DMS79 treated with DMSO at 0.1 percent for 48 hours (cell line): ENCODE measurements at regions not wholly inside any gene's neighbourhood (a gene's known extent, or its start where the extent isn't known, plus 50 kb on each side); places are given as distances from the start of the nearest gene placed in this dataset.
"Not testable (repeated sequence)": the region's sequence is repeated elsewhere in the genome, so short reads cannot be mapped to it uniquely, and the experiment has no call there.

ENCODE experiments used
- DNase-seq: peaks from one replicate; lab custom pipeline; 2025; lab: John Stamatoyannopoulos, UW

DNA sequence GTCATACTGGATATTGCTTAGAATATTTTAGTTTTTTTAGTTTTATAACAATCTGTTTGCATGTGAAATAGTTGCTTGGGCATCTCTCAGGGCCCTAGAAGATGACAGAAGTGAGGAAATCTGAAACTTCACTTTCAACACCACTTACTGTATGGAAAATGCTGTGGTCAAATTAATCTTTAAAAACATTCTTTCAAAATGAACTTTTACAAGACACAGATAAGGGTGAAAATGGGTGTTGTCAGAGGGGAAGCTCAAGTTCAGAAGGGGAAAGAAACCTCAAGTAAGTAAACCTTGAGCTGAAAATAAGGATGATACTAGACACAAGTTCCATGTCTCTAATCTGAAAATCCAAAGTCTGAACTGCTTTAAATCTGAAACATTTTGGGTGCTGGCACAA lies 1840.1 kb upstream of the RAG2 start:
- DNase-seq: no peak

DNA sequence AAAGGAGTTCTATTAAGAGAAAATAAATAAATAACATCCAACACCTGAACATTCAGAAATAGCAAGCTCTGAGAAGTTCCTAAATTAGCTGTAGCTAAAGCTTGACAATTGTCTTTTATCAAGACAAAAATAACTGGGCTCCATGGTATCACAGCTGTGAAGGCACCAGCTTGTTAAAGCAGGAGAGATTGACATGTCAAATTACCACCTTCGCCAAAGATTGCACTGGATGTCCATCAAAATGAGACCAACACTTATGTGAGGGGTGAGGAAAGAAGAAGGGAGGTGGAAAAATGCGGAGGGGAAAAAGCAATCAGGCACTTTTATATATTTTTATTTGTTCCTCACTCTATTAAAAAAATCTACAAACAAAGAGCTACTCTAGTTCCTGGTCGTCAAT lies 1827.5 kb upstream of the RAG2 start:
- no peak for DNase-seq

DNA sequence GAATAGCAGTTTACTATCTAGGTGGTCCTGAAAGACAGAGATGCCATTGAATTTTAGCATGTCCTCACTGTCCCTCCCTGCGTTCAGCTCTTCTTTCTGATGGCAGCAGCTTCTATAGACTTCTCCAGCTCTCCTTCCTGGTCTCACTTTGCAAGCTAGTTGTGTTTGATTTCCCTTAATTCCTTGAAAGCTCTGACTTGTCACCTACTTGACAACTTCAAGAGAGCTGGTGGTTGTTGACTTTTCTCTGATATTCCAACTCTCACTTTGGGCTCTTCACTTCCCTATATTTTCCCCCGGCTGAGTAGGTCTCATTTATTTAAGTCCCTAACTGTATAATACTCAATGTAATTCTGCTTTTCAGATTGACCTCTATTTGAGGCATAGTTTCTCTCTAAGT lies 1825.0 kb upstream of the RAG2 start:
- DNase-seq: no peak

DNA sequence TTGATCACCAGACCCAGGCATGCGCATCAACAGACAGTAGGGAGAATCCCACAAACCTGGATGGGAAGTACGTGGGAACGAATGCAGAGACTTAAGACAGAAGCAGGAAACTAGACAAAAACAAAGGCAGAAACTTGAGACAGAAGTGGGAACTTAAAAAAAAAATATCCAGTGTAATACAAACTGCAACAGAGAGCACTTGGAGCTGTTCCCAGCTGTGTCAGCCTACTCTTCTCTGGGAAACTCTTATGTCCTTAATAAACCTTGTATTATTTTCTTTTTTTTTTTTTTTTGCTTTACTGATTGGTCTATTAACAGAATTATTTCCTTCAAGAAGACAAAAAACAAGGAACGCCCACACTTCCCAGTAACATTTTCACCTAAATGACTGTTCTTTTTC lies 1818.1 kb upstream of the RAG2 start:
- DNase-seq: no peak

DNA sequence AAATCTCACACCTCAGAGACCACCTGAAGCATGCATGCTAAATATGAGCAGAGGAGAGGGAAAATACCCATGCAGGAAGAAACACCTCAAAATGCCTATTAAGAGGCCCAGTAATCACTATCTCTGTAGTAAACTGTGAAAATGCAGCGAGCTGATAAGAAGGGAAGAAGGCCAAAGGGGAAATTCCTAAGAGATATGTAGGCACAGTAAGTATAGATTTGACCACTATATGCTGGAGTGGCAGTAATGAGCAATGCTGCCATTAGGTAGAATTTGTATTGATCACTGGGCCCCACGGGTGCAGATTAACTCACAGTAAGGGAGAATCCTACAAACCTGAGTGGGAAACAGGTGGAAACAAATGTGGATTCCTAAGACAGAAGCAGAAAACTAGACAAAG lies 1813.1 kb upstream of the RAG2 start:
- no peak for DNase-seq

DNA sequence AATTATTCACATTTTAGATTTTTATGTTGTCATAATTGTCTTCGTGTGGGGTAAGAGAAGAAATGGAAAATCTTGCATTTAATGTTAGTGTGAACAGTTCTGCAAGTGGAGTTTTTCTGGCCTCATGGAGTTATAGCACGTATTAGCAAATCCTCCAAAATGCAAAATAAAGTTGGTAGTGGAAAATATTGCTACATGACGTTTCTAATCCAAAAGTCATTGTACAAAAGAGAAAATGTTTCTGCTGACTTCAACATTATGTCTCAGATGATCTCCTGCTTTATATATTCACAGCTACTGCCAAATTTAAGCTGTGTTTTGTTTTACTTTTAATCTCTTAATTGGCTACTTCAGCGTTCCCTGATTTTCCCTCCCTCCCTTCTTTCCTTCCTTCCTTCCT lies 1804.0 kb upstream of the RAG2 start:
- no peak for DNase-seq

DNA sequence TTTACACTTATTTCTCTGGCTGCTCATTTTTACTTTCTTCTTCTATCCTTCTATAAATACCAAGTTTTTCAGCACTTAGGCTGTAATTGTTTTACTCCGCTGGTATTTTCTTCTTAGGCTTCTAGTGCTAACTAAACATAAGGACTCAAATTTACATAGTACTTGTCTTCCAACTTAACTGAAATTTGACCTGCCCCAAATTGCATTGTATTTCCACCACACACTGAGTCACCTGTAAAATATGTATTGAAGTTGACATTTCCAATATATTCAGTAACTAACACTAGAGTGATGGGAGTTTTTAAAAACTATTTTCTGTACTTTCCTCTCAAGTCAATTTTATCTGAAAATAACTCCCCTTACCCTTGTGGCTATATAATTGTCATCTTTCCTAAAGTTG lies 1794.1 kb upstream of the RAG2 start:
- DNase-seq: no peak

DNA sequence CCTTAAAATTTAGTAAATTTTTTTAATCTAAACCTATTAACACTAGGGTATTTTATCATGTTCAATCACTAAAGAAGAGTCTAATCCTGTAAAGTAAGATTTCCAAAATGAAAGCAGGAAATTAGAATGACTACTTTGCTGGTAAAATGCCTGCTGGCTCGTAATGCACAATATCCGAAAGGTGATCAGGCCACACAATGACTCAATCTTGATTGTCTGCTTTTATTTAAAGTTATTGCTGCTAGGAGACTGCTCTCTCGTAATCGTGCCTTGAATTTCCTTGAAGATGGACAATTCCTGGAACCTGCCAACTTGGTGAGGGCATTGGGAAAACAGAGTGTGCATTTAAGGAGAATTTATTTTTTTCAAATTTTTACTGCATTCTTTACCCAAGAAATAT lies 1786.5 kb upstream of the RAG2 start:
- no peak for DNase-seq

DNA sequence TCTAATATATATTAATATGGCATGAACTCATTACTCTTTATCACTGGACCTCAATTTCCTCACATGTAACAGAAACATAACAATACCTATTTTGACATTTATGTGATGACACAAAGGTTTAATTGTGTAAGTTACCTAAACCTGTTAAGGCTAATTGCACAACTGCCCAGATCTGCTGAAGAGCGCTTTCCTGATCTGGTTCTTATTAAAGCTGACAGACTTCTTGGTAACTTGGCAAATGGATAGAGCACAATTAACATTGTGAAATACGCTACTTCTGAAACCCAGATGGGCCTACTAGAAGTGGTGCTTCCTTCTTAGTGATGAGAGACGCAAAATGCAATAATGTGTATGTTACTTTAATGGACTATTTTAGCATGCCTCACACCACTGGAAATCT lies 1767.2 kb upstream of the RAG2 start:
- DNase-seq: no peak

DNA sequence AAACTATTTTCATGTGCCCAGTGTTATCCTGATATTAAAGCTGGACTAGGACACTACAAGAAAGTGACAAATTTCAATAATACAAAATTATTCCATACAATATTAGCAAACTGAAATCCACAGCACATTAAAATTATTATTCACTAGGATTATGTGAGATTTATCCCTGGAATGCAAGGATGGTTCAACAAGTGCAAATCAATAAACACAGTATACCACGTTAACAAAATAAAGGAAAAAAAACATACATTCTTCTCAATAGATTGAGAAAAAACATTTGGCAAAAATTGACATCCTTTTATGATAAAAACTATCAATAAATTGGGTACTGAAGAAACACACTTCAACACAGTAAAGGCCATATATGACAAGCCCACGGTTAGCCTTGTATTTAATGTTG lies 1758.2 kb upstream of the RAG2 start:
- no peak for DNase-seq

DNA sequence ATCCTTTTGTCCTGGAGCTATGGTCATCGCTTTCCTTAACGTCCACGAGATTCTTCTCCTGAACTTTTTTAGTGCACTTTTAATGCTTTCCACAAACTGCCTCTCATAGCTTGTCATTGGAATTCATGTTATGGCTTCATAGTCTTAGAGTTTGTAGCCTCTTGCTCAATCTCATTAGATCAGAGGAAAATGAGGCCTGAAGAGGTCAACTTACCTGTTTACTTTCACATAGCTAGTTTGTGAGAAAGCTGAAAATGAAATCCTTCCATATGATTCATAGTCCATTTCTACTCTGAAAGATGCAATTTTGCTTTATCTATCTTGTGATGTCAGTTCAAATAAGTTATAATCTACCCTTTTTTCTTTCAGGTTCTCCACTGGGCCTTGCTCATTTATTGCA lies 1747.2 kb upstream of the RAG2 start:
- DNase-seq: no peak

DNA sequence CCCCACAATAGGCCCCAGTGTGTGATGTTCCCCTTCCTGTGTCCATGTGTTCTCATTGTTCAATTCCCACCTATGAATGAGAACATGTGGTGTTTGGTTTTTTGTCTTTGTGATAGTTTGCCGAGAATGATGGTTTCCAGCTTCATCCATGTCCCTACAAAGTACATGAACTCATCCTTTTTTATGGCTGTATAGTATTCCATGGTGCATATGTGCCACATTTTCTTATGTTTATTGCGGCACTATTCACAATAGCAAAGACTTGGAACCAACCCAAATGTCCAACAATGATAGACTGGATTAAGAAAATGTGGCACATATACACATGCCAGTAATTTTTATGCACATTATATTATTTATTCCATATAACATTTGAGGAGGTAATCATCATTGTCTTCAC lies 1743.6 kb upstream of the RAG2 start:
- not testable (repeated sequence) for DNase-seq

DNA sequence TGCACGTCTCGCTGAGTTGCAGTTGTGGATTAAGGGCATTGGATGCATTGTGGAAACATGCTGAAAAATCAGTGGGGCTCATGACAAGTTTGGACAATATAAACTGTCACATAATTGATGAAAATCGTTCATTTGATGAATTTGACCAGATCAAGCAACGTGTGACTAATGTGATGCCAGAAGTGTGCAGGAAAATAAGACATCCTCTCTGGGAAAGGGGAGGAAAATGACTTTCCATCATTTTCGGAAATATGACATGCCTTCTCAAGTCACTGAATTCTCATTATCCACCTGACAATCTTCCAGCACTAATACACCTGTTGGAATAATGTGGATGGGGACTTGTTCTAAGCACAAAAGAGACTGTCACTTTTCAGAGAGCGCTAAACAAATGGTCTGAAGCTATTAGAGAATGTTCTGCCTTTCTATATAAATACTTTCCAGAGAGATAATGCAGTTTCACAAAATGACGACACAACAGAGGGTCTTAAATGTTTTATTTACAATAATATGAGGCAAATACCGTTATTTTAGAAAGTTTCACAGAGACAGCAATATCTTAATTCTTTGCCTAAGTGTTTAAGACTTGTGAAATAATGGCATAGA lies 1741.9 kb upstream of the RAG2 start:
- no peak for DNase-seq

DNA sequence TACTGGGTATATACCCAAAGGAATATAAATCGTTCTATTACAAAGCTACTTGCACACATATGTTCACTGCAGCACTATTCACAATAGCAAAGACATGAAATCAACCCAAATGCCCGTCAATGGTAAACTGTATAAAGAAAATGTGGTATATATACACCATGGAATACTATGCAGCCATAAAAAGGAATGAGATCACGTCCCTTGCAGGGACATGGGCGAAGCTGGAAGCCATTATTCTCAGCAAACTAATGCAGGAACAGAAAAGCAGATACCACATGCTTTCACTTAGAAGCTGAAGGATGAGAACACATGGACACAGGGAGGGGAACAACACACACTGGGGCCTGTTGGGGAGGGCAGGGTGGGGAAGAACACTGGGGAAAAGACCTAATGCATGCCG lies 1740.0 kb upstream of the RAG2 start:
- not testable (repeated sequence) for DNase-seq

DNA sequence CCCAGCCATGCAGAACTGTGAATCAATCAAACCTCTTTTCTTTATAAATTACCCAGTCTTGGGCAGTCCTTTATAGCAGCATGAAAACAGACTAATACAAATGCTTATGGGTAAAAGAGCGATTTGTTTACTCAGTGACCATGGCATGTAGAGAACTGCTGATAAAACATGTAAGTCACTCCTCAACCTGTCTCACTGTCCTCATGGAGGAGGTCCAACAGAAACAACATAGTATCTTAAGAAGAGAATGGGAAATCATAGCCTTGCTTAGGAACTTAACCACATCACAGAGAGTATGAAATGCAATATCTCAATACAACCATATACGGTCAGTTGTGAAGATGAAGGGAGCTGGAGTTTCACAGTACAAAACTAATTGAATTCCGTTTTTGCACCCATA lies 1734.0 kb upstream of the RAG2 start:
- DNase-seq: no peak

DNA sequence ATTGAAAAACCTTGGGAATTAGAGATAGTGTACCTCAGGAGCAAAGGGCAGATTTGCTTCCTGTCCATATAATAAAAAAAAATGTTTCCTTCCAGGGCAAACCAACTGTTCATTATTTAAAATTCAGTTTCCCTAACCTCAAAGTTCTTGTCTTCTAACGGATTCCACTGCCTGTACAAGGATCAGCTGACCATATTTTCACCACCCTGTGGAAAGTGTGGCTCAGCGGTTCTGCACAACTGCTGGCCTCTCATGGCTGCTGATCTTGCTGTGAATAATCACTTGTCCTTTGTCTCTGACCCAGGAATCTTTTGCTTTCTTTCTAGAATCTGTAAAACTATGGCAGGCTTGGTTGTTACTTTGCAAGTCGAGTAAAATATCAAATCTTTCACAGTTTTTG lies 1732.5 kb upstream of the RAG2 start:
- DNase-seq: no peak

DNA sequence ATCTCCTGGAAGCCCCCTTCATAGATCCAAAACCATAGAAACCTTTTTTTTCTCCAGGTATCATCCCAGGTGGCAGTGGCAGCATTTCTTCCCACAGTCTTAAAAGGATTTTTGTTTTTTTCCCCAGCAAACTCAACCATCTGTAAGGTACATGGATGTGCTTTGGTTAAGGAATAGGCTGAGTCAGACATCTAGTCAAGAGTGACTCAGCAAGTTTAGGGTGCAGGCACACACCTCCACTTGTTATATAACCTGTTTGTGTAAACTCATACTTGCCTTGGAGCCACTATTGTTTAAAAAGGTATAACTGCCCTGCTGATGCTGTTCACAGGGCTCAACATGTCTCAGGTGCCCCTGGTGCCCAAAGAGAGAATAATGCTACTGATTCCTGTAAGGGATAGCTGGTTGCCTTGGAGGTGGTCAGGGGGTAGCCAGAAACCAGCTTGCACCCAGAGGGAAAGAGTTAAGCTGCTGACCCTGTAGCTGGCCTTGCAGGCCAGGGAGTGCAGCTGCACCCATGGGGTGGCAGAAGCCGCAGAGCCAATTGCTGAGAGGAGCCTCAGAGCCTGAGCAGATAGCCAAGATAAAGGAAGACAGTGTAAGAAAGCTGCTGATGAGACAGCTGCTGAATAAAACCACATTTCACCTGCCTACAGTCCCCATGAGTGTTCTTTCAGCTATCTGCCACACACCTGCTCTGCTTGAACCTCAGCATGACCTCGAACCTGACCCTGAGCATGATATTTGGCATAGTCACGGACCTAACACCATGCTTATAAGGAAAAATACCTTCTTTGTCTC lies 1726.1 kb upstream of the RAG2 start:
- no peak for DNase-seq

DNA sequence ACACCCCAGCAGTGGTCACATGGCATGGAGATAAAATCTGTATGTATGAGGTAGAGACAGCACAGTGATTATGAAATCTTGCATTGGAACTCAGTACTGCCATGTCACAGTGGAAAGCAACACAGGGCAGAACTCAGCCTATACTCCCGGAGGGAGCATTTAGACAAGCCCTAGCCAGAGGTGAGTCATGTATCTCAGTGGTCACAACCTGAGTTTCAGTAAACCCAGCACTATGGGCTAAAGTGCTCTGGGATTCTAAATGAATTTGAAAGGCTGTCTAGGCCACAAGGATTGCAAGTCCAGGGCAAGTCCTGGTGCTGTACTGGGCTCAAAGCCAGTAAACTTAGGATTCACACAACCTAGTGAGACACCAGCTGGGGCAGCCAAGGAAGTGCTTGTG lies 1717.1 kb upstream of the RAG2 start:
- no peak for DNase-seq

DNA sequence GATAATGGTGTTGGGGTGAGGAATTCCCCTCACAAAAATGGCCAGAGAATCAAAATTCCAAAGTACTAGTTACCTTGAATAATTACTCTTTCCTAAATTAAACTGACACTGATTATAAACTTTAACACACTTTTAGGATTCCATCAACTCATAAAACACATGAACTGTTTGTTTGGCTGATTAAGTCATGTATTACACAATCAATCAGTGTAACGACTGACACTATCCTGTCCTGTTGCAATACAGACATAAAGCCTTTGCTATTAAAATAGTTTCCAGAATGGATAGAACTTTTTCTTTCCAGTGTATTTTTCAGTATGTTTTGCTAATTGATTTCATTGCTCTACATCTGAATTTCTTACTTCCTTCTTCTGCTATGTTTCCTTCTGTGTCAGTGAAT lies 1709.4 kb upstream of the RAG2 start:
- no peak for DNase-seq

DNA sequence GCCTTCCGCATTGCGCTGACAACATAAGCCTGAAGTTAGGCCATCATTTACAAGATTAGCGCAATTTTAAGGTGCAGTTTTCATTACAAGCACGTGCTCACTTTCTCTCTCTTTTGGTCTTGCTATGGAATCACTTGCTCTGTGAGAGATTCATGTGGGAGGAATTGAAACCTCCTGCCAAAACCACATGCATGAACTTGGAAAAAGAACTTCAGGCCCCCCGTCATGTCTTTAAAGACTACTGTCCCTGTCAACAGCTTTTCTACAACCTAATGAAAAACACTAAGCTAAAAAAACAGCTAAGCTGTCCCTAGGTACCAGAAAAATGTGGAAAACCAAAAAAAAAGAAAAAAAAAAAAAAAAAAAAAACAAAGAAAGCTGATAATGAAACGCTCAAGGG lies 1707.6 kb upstream of the RAG2 start:
- DNase-seq: no peak

DNA sequence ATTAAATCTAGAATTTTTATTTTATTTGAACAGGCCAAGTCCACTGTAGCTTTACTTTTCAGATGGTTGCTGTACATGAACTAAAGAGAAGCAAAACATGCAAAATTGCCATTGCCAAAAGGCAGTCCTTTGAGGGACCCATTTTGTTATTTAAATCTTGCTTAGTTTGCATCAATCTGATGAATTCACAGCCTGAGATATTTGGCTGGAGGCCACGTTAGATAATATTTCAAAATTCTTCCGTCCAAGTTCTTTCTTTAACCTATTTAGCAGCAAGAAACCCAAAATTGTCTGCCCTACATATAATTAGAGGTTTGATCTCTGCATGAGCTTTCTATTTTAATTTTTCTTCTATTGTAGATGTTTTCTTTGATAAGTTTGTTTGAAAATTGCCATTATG lies 1706.9 kb upstream of the RAG2 start:
- DNase-seq: no peak

DNA sequence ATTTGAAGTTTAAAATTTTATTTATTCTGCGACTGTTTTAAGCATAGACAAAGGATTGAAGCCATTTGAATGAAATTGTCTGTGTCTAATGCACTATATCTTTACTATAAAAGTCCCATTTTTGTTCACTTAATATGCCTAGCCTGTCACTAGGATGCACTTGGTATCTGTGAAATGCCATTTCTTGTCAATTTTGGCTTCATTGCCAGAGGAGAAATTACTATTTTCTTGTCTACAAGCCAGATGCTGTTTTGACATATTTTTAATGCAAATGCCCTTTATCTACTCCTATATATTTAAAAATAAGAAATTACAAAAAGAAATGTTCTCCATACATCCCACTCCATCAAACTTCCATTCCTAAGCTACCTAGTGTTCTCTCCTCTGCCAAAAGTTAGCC lies 1704.5 kb upstream of the RAG2 start:
- DNase-seq: no peak

DNA sequence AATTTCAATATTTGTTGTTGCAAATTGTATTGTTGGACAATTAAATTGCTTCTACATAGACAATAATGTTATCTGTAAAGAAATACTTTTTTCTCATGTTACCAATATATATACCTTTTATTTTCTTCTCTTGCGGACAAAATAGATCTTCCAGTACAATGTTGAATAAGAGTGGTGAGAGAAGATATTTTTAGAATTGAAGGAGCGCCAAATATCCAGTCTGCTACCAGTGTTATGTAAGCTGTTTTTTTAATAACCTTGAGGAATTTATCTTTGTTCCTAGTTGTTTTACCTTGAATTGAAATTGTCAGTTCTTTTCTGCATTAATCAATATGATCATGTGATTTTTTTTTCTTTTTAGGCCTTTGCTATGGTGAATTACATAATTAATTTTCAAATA lies 1702.5 kb upstream of the RAG2 start:
- DNase-seq: no peak

DNA sequence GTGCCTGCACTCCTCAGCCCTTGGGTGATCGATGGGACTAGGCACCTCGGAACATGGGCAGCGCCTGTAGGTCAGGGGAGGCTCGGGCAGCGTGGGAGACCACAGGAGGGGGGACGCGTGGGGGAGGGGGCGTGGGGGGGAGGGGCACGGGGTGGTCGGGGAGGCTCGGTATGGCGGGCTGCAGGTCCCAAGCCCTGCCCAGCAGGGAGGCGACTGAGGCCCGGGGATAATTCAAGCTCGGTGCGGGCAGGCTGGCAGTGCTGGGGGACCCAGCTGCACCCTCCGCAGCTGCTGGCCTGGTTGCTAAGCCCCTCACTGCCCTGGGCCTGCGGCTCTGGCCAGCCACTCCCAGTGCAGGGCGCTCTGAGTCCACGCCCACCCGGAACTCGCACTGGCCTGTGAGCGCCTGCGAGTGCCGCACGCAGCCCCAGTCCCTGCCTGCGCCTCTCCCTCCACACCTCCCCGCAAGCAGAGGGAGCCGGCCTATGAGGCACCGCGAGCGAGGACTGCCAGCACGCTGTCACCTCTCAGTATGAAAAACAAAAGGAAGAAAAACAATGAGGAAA lies 1698.3 kb upstream of the RAG2 start:
- DNase-seq: no peak
